AG08395 (cell line): ENCODE measurements at regions not wholly inside any gene's neighbourhood (a gene's known extent, or its start where the extent isn't known, plus 50 kb on each side); places are given as distances from the start of the nearest gene placed in this dataset.
"Not testable (repeated sequence)": the region's sequence is repeated elsewhere in the genome, so short reads cannot be mapped to it uniquely, and the experiment has no call there.

ENCODE experiments used
- DNase-seq: peaks from one replicate; pipeline ENCODE4 v3.0.0; 2012; ENCODE audit warnings: mixed read lengths, low spot score

GRCh38 chr1:242912855-242913254 lies 342.2 kb downstream of the CEP170 start:
- DNase-seq: not testable (repeated sequence)

DNA sequence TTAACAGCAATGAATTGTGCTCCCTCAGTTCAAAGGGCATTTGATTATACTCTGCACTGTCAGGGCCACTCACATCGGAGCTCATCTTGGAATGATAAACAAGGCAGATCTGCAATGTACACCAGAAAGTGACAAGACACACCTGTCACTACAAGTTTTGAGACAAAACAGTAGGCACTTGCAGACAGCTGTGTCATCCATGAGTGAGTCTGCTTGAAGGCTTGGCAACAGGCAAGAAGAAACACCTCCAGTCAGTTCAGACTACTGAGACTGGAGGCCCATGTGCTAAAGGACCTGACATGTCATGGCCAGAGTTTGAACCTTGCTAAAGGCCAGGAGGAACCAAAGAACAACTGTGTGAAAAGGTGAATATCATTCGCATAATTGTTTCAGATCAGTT lies 354.5 kb downstream of the CEP170 start:
- not testable (repeated sequence) for DNase-seq

DNA sequence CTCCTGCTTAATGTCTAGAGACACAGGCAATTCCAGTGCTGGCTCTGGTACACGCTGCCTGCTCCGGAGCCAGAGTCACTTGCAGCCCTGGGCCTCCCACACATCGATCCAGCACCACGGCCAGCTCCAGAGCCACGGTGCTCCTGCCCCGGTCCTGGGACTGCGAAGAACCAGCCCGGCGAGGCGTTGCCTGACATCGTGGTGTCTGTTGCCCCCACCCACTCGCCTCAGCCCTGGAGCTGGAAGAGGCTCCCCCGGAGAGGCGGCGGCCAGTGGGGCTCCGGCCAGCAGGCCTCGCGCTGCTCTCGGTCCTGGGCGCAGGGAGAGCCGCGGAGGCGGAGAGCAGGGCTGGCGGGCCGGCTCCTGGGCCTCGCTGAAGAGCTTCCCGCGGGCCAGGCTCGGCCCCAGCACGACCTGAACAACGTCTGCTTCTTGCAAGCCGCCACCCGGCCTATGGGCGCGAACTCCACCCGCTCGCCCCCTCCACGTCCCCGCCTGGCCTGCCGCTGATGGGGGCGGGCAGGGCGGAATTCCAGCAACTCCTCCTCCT lies 364.8 kb downstream of the CEP170 start:
- no peak for DNase-seq

GRCh38 chr1:242886137-242886536 lies 361.6 kb upstream of the PLD5 start:
- DNase-seq: no peak

- DNase-seq: not testable (repeated sequence)
These were observed 355.5 kb upstream of the PLD5 start for GRCh38 chr1:242880022-242880421.

GRCh38 chr1:242877743-242878142 lies 353.2 kb upstream of the PLD5 start:
- no peak for DNase-seq

GRCh38 chr1:242877229-242877628 lies 352.7 kb upstream of the PLD5 start:
- DNase-seq: no peak

- no peak for DNase-seq
These were observed 351.5 kb upstream of the PLD5 start for GRCh38 chr1:242876030-242876429.

- no peak for DNase-seq
These were observed 349.2 kb upstream of the PLD5 start for GRCh38 chr1:242873661-242874060.

DNA sequence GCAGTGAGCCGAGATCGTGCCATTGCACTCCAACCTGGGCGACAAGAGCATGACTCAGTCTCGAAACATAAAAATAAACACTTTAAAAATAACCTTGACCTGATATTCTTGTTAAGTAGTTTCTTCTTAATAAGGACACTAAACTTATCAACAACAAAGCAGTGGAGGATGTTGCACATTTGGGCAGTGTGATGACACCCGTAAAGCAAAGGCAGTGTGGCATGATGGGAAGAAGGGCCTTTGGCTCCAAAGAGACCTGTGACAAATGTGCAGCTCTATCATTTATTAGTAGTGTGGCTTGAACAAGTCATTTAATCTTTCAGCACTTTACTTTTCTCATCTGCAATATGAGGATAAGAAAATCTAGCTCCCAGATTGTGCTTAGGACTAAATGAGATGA lies 348.0 kb upstream of the PLD5 start:
- no peak for DNase-seq

GRCh38 chr1:242871471-242872030 lies 347.1 kb upstream of the PLD5 start:
- DNase-seq: no peak

DNA sequence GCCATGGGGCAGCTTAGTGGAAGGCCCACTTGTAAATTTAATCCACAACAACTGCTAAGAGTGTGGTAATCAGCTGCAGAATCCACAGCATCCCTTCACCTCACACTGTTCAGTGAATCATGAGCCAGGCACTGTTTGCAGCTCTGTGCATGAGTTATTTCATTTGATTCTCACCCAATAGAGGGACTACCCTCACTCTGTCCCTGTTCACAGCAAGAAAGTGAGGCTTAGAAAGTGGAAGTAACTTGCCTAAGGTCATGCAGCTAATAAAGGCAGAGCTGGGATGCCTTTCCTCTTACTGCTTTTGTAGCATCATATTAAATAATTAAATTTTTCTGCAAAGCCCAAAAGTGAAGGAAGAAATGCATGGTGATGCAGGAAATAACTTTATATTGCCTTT lies 346.5 kb upstream of the PLD5 start:
- DNase-seq: no peak

DNA sequence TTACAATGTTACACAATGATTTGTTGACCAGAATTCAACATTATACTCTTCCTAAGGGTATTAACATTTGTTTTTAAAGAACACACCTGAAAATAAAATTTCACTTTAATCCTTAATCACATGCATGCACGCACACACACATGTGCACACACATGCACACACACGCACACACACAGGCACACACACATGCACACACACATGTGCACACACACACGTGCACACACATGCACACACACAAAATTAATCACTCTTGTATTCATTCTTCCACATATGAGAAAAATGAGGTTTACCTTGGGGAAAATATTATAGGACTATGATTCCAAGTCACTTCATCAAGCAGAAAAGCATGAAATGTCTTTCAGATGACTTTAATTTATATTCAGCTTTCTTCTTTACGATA lies 331.8 kb upstream of the PLD5 start:
- DNase-seq: no peak

DNA sequence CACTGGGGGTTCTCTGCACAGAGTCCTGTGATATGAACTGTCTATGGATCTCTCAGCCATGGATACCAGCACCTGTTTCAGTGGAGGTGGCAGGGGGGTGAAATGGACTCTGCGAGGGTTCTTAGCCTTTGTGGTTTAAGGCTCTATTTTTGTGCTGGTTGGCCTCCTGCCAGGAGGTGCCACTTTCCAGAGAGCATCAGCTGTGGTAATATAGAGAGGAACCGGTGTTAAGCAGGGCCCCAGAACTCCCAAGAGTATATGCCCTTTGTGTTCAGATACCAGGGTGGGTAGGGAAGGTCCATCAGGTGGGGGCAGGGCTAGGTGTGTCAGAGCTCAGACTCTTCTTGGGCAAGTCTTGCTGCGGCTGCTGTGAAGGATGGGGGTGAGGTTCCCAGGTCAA lies 330.0 kb upstream of the PLD5 start:
- DNase-seq: no peak

DNA sequence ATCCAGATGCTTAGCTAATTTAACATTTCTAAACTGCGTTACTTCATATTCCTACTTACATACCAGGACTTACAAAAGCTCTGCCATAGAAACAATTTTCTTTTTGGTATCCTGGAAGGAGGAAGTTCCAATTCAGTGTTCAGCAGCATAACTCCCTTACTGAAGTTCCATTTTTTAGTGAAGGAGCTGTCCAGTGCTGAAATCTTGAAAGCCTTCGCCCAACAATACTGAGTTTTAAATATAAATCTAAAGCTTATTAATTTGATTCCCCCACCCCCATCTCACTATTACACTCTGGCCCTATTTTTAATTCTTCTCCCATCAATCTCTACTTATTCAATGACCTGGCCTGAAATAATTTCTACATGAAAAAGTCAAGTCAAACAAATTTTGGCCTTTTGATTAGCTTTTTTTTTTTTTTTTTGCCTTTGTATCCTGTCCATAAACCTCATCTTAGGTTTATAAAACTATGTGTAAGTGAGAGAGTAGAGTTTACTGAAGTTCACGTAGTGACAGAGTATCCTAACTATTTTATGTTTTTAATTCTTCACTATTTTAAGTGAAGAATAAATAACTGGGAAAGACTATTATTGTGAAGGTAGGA lies 323.0 kb upstream of the PLD5 start:
- DNase-seq: no peak

DNA sequence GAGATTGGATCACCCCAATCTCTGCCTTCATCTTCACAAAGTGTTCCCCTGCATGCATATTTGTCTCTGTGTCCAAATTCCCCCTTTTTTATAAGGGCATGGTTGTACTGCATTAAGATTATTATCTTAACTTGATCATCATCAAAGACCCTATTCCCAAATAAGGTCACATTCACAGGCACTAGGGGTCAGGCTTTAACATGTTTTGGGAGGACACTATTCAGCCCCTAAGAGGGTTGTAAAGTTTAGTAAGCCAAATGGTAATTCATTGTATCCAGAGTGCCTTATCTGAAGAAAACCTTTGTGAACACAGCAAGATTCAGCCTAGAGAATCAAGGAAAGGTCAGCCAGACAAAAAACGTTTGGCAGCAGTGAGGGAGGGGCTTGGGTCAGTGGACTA lies 317.6 kb upstream of the PLD5 start:
- no peak for DNase-seq

DNA sequence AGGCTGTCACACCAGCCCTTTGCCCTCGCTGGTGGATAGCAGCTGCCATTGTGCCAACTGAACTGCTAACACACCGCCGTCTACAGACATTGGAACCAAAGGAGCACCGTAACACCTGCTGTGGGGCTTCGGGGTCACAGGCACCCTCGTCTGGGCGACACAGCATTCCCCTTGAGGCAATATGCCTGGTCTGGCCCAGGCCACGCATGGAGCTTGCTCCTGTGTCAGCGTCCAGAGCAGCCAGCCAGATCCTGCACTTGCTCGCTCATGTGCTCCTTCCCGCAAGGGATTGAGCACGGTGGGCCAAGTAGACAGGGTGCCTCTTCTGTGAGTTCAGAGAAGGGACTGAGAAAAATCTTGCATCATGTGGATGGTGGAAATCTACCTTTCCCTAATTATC lies 314.6 kb upstream of the PLD5 start:
- DNase-seq: no peak

GRCh38 chr1:242836423-242836822 lies 311.9 kb upstream of the PLD5 start:
- no peak for DNase-seq

DNA sequence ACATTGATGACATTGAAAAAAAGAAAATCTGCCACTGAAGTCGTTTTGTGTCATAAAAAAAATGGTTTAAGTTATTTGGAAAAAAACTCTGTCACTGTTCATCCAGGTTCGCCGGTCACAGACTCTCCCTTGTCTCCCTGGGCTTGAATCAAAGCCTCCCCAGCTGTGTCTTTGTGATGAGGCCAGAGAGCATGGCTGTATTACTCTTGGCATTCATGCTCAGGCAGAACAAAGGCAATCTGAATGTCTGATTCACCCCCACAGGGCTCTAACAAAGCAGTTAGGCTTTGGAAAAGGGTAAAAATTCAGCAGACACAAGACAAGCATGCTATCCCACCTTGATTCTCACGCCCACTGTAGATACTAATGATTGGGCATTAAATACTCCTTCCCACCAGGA lies 304.3 kb upstream of the PLD5 start:
- no peak for DNase-seq

DNA sequence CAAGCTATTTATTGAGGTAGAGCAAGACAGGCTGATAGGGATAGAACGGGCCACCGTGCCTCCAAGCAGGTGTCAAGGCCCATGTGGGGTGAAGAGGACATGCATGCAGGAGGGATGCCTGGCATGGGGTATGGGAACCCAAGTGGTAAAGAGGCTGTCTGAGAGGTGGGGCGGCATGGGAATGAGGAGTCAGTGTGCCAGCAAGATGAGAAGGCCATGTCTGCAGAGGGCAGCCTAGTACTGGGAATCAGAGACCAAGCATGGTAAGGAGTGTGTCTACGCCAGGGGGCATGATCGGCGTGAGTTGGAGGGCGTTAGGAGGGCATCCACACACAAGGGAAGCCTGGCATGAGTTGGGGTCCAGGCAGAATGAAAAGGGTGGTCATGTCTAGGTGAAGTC lies 303.7 kb upstream of the PLD5 start:
- DNase-seq: no peak

DNA sequence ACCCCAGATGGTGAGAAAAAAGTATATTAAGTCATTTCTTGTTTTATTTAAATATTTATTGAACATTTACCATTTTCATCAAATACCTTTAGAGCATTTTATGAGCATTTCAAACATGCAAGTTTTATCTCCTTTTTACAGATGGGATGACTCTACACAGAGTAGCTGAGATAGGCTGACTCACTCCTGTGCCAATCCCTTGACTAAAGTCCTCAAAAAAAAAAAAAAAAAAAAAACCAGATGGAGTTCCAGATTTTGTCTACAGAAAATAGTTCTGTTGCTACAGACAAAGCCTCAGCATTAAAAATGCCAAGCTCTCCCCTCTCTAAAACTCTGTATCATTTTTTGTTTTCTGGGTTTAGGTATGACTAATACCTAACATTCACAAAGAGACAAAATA lies 303.0 kb upstream of the PLD5 start:
- DNase-seq: peak; percentile 19

DNA sequence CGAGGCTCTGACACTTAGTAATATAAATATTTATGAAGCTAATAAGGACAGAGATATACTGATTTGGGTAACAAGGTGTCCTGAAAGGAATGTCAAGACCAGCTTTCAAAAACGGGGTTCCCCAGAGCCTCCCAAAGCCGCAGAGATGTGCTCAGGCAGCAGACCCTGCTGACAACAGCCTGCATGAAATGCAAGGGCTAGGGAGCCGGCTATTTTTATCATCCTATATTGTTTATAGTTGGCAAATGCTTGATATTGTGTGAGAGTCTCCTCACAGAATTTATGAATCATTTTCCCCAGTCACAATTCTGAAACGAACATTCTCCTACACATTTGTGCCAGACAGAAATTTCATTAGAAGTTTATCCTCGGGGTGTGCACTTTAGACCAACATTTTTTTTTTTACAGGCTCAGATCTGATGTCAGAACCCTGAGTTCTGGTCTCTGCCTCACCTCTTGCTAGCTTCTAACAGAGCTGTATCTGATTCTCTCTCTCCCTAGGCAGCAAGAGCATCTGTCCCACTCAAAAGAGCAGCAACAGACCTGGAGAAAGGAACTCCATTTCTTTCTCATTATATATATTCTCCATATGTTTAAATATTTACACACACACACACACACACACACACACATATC lies 302.3 kb upstream of the PLD5 start:
- peak; percentile 7 for DNase-seq

- DNase-seq: peak; percentile 5
These were observed 299.9 kb upstream of the PLD5 start for GRCh38 chr1:242824435-242824834.
